ENCODE measurements at regions not wholly inside any gene's neighbourhood (a gene's known extent, or its start where the extent isn't known, plus 50 kb on each side); places are given as distances from the start of the nearest gene placed in this dataset.

DNA sequence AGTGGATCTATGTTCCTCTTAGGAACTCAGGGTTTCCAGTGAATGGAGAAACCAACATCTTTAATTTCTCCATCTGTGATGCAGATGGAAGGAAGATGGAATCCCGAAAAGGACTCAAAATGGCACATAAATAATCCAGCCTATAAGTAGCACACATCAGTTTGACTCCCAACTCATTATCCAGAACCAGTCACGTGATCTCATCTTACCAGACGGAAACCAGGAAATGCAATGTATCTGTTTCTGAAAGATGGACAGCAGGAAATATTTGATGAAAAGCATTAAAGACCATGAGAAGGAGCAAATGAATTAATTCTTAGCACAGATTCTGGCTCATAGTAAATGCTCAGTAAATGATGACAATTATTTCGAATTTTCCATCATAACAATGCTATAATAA lies 443.1 kb upstream of the FMR1 start:
- TF ChIP-seq, protein P1, sequence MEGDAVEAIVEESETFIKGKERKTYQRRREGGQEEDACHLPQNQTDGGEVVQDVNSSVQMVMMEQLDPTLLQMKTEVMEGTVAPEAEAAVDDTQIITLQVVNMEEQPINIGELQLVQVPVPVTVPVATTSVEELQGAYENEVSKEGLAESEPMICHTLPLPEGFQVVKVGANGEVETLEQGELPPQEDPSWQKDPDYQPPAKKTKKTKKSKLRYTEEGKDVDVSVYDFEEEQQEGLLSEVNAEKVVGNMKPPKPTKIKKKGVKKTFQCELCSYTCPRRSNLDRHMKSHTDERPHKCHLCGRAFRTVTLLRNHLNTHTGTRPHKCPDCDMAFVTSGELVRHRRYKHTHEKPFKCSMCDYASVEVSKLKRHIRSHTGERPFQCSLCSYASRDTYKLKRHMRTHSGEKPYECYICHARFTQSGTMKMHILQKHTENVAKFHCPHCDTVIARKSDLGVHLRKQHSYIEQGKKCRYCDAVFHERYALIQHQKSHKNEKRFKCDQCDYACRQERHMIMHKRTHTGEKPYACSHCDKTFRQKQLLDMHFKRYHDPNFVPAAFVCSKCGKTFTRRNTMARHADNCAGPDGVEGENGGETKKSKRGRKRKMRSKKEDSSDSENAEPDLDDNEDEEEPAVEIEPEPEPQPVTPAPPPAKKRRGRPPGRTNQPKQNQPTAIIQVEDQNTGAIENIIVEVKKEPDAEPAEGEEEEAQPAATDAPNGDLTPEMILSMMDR (conservative IDR thresholded peaks at IDR 0.05): no peak
- Mint-ChIP-seq H3K9me3 (peaks cover 3% of the 10 kb centered on the region), H3K36me3 (ENCODE audit: low read depth) (no peaks in the 10 kb centered on the region), H3K27ac (ENCODE audit: unreplicated experiment) (no peak overlapping the region), H3K27me3 (ENCODE audit: low read depth) (no peaks in the 10 kb centered on the region), H3K4me1 (no peaks in the 10 kb centered on the region), H3K4me3 (no peak overlapping the region)
- DNase-seq (ENCODE audit: low read depth, low spot score): no peak

DNA sequence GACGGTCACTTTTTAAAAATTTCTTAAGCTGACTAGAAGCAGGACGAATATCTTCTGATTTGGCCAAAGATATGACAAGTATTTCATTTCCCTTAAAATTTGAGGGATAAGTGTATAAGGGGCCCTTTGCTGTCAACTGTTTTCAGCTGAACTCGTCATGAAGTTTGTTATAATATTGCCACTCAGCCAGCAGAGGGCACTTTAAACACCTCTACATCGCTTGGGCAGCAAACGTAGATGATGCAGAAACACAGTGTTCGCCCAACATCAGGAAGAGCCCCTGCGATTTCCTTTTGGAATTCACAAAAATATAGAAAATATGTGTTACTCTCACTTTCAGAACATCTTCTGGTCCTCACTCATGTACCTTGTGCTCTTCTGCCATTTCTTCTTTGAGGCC lies 435.7 kb upstream of the FMR1 start:
- peaks cover 13% of the 10 kb centered on the region for H3K9me3 Mint-ChIP-seq
- no peaks in the 10 kb centered on the region for H3K4me1 Mint-ChIP-seq
- DNase-seq (ENCODE audit: low read depth, low spot score): peak; percentile 1
- H3K27me3 Mint-ChIP-seq (ENCODE audit: low read depth): no peaks in the 10 kb centered on the region
- TF ChIP-seq, protein P1 (conservative IDR thresholded peaks at IDR 0.05): peak; percentile 57
- no peaks in the 10 kb centered on the region for H3K36me3 Mint-ChIP-seq (ENCODE audit: low read depth)
- no peak overlapping the region for H3K27ac Mint-ChIP-seq (ENCODE audit: unreplicated experiment)
- no peak overlapping the region for H3K4me3 Mint-ChIP-seq

DNA sequence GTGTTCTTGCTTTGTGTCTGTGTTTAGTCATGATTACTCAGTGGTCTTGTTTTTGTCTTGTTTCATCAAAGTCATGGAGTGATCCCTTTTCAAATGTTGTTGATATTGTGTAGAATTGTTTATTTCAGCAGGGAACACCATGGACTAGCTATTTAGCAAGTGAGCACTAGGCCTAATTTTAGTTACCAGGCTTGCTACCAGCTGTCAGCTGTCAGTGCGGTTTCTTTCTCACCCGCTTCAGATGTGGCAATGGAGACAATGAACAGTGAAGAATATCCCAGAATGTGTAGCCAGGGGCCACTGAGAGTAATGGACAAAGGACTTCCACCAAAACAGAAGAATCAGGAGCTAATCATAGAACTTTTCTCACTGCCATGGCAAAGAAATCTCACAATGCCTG lies 432.8 kb upstream of the FMR1 start:
- Mint-ChIP-seq H3K4me3 (no peak overlapping the region), H3K9me3 (peaks cover 16% of the 10 kb centered on the region), H3K27ac (ENCODE audit: unreplicated experiment) (no peak overlapping the region), H3K27me3 (ENCODE audit: low read depth) (no peaks in the 10 kb centered on the region), H3K36me3 (ENCODE audit: low read depth) (peaks cover 3% of the 10 kb centered on the region), H3K4me1 (no peaks in the 10 kb centered on the region)
- TF ChIP-seq, protein P1 (conservative IDR thresholded peaks at IDR 0.05): no peak
- no peak for DNase-seq (ENCODE audit: low read depth, low spot score)

DNA sequence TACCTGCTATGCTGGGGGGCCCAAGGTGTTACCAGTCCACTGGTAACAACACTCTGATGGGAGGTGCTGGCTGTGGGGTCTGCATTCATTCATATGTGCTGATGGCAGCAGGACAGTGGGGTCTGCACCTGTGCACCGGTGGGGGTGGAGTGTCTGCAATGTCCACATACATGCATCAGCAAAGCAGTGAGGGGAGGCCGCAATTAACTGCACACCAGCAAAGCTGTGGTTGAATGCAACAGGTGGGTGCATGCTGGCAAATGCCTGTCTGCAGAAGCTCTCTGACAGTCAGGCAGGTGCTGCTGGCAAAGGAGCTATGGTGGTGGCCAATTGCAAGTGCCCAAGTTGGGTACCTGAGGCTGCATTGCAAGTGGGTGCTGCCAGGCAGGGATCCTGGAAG lies 426.5 kb upstream of the FMR1 start:
- TF ChIP-seq, protein P1 (conservative IDR thresholded peaks at IDR 0.05): no peak
- Mint-ChIP-seq H3K36me3 (ENCODE audit: low read depth) (peaks cover 3% of the 10 kb centered on the region), H3K4me3 (no peak overlapping the region), H3K9me3 (peaks cover 11% of the 10 kb centered on the region), H3K4me1 (no peaks in the 10 kb centered on the region), H3K27ac (ENCODE audit: unreplicated experiment) (no peak overlapping the region), H3K27me3 (ENCODE audit: low read depth) (no peaks in the 10 kb centered on the region)
- DNase-seq (ENCODE audit: low read depth, low spot score): no peak

DNA sequence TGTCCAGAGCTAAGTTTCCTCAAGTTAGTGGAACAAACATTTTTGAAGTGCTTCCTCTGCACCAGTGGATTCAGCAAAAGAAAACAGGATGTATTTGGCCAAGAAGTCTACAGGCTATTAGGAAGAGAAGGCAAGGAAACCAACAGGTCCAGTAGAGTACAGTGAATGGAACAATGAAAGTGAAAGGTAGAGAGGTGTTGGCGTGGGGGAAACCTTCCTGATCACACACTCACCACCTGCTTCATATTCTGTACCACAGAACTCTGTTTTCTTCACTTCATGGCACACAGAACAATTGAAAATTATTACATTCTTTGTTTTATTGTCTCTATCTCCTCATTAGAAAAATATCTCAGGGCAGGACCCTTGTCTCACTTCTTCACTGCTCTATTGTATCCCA lies 417.4 kb upstream of the FMR1 start:
- no peaks in the 10 kb centered on the region for H3K36me3 Mint-ChIP-seq (ENCODE audit: low read depth)
- H3K4me1 Mint-ChIP-seq: peaks cover 4% of the 10 kb centered on the region
- peaks cover 3% of the 10 kb centered on the region for H3K27me3 Mint-ChIP-seq (ENCODE audit: low read depth)
- no peak overlapping the region for H3K4me3 Mint-ChIP-seq
- TF ChIP-seq, protein P1 (conservative IDR thresholded peaks at IDR 0.05): no peak
- H3K9me3 Mint-ChIP-seq: peaks cover 18% of the 10 kb centered on the region
- H3K27ac Mint-ChIP-seq (ENCODE audit: unreplicated experiment): no peak overlapping the region
- no peak for DNase-seq (ENCODE audit: low read depth, low spot score)

DNA sequence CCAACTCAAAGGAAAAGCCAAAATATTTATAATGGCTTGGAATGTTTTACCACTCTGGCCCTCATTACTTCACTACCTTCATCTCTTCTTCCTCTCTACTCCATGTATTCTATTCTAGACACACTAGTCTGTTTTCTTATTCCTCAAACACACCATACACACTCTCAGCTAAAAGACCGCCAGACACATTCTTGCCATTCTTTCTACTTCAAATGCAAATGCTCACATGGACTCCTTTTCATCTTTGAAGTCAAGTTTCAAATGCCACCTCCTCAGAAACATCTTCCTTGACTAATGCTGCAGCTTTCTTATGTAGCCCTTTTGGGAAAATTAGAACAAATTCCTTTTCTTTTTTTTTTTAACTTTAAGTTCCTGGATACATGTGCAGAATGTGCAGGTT lies 412.9 kb upstream of the FMR1 start:
- TF ChIP-seq, protein P1 (conservative IDR thresholded peaks at IDR 0.05): no peak
- Mint-ChIP-seq H3K9me3 (peaks cover 18% of the 10 kb centered on the region), H3K27me3 (ENCODE audit: low read depth) (peaks cover 3% of the 10 kb centered on the region)

More for the DNA sequence above, 412.9 kb upstream of the FMR1 start:
- no peak for DNase-seq (ENCODE audit: low read depth, low spot score)
- peaks cover 4% of the 10 kb centered on the region for H3K4me1 Mint-ChIP-seq
- H3K27ac Mint-ChIP-seq (ENCODE audit: unreplicated experiment): no peak overlapping the region
- no peak overlapping the region for H3K4me3 Mint-ChIP-seq
- peaks cover 2% of the 10 kb centered on the region for H3K36me3 Mint-ChIP-seq (ENCODE audit: low read depth)

Data from neural crest cell (in vitro differentiated cells).